DOHH2 (cell line): ENCODE measurements at regions not wholly inside any gene's neighbourhood (a gene's known extent, or its start where the extent isn't known, plus 50 kb on each side); places are given as distances from the start of the nearest gene placed in this dataset.

ENCODE experiments used
- EZH2phosphoT487 ChIP-seq: fragments of 200-600 bp; sonication (generic); IDR thresholded peaks from 2 replicates; pipeline ENCODE4 v1.6.1; 2017; ENCODE audit warnings: borderline replicate concordance, mild to moderate bottlenecking, antibody characterized with exemption, low read length, moderate library complexity, mixed read lengths
- TF ChIP-seq, protein P1 (sequence below): fragments of 200-600 bp; sonication (generic); IDR thresholded peaks from one replicate; pipeline ENCODE4 v1.5.1; 2014; ENCODE audit warnings: antibody characterized with exemption, mild to moderate bottlenecking, low read depth, low read length; ENCODE audit not compliant: poor library complexity, severe bottlenecking

DNA sequence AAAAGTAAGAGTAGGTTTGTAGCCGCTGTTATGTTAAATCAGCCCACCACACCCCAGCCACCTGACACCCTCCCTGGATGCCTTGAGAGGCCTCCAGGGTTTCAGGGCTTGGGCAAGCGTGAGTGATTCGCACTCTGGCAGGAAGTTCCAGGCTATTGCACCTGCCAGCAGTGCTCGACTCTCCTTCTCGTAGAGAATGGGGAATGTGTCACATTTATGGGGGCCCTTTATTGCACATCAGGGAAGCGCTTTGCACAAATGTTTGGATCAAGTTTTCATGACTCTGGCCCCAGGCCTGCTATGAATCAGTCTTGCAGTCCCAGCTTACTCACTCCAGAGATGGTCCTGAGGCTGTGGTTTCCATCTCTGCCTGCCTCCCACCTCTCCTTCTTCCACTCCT is 66.1 kb upstream of the ADRA1B start:
- TF ChIP-seq, protein P1, sequence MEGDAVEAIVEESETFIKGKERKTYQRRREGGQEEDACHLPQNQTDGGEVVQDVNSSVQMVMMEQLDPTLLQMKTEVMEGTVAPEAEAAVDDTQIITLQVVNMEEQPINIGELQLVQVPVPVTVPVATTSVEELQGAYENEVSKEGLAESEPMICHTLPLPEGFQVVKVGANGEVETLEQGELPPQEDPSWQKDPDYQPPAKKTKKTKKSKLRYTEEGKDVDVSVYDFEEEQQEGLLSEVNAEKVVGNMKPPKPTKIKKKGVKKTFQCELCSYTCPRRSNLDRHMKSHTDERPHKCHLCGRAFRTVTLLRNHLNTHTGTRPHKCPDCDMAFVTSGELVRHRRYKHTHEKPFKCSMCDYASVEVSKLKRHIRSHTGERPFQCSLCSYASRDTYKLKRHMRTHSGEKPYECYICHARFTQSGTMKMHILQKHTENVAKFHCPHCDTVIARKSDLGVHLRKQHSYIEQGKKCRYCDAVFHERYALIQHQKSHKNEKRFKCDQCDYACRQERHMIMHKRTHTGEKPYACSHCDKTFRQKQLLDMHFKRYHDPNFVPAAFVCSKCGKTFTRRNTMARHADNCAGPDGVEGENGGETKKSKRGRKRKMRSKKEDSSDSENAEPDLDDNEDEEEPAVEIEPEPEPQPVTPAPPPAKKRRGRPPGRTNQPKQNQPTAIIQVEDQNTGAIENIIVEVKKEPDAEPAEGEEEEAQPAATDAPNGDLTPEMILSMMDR, result no peak
- no peak for TF ChIP-seq EZH2phosphoT487
